AG04449 (cell line): ENCODE measurements at regions not wholly inside any gene's neighbourhood (a gene's known extent, or its start where the extent isn't known, plus 50 kb on each side); places are given as distances from the start of the nearest gene placed in this dataset.

Experiments used
- CTCF ChIA-PET: fragments of 350-600 bp; formaldehyde crosslinking; extraction: SDS; loops from one replicate; lab custom pipeline; 2021; ENCODE audit warnings: antibody characterized with exemption; lab: Yijun Ruan, JAX
- POLR2A ChIA-PET: fragments of 400-600, 350-600 bp; formaldehyde crosslinking; extraction: SDS; loops from one replicate; lab custom pipeline; 2020; ENCODE audit warnings: antibody characterized with exemption, inconsistent platforms; lab: Yijun Ruan, JAX
- DNase-seq: peaks from one replicate; pipeline ENCODE4 v3.0.0-alpha.2; 2010; ENCODE audit warnings: low read depth, low spot score
- H3K4me3 ChIP-seq: 2 replicates; pipeline ENCODE4 v1.5.1; 2011; ENCODE audit warnings: low read depth, mild to moderate bottlenecking, control low read depth, low read length
- CTCF ChIP-seq: IDR thresholded peaks from one replicate; pipeline ENCODE4 v1.5.1; 2011; ENCODE audit warnings: mild to moderate bottlenecking, moderate library complexity, low read length, control low read depth, inconsistent platforms; ENCODE audit not compliant: insufficient read depth; ENCODE audit errors: missing control alignments

DNA sequence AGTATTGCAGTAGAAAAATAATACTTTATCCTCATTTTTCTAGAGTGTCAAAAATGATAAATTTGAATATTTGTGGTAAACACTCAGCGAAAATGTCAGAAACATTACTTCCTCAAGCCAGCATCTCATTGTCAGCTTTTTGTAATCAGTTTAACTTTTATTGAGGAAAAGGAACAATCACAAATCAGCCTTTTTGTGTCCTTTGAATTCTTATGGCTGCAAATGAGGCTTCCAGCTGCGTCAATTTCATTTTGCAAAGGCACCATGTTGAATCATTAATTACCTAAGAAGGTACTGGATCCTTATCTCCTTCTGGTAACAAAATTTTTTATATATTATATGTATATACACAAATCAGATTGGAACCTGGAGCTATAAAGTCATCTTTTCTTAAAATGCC, 442.6 kb upstream of the CPEB2 start:
- CTCF ChIA-PET: no interaction called here

GRCh38 chr4:14560577-14560976, 441.7 kb upstream of the CPEB2 start:
- ChIA-PET CTCF (no interaction called here), POLR2A (no interaction called here)
- no peak for DNase-seq
- no peak overlapping the region for H3K4me3 ChIP-seq
- TF ChIP-seq CTCF: no peak

More for the DNA sequence above, 442.6 kb upstream of the CPEB2 start:
- DNase-seq: no peak
- no peak for TF ChIP-seq CTCF
- no peak overlapping the region for H3K4me3 ChIP-seq
- POLR2A ChIA-PET: no interaction called here

DNA sequence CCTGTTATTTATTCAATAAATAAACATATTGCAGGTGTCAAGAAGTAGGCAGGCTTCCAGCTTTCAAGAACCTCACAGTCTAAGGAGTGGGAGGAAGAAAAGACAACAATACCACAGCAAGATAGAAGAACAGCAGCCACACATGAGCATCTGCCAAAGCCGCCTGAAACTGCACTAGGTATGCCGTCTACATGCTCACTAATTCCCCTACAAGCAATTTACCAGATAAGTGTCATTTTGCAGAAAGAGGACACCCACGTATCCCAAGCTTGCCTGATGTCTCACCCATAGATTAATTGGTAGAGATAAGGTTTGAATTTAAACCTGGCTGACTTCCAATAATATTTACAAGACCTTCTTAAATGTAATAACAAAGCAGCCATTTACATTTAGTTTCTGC, 439.4 kb upstream of the CPEB2 start:
- CTCF ChIA-PET: no interaction called here
- POLR2A ChIA-PET: no interaction called here

GRCh38 chr4:14564281-14564680, 438.0 kb upstream of the CPEB2 start:
- CTCF ChIA-PET: no interaction called here
- TF ChIP-seq CTCF: no peak
- DNase-seq: no peak
- POLR2A ChIA-PET: no interaction called here
- H3K4me3 ChIP-seq: no peak overlapping the region

More for the DNA sequence above, 439.4 kb upstream of the CPEB2 start:
- TF ChIP-seq CTCF: no peak
- DNase-seq: no peak
- no peak overlapping the region for H3K4me3 ChIP-seq

GRCh38 chr4:14566518-14566917, 435.8 kb upstream of the CPEB2 start:
- DNase-seq: no peak
- no peak overlapping the region for H3K4me3 ChIP-seq
- ChIA-PET POLR2A (no interaction called here), CTCF (no interaction called here)
- TF ChIP-seq CTCF: no peak

DNA sequence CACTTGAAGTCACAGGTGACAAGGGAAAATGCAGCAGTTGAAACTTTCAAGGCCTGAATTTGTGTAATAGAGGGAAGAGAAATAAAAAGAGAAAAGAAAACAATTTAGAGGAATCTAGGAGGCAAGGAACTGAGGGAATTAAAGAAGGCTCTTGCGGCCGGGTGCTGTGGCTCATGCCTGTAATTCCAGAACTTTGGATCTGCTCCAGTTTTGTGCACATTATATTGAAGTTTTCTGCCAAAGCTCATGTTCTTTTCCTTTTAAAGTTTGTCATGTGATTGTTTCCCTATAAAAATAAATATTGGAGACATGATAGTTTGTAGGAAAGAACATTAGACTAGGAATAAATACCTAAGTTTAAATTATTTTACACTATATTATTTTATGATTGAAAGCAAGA, 433.9 kb upstream of the CPEB2 start:
- CTCF ChIA-PET: no interaction called here
- no peak for DNase-seq
- TF ChIP-seq CTCF: no peak
- POLR2A ChIA-PET: no interaction called here
- H3K4me3 ChIP-seq: no peak overlapping the region
